ENCODE measurements at regions not wholly inside any gene's neighbourhood (a gene's known extent, or its start where the extent isn't known, plus 50 kb on each side); places are given as distances from the start of the nearest gene placed in this dataset.

DNA sequence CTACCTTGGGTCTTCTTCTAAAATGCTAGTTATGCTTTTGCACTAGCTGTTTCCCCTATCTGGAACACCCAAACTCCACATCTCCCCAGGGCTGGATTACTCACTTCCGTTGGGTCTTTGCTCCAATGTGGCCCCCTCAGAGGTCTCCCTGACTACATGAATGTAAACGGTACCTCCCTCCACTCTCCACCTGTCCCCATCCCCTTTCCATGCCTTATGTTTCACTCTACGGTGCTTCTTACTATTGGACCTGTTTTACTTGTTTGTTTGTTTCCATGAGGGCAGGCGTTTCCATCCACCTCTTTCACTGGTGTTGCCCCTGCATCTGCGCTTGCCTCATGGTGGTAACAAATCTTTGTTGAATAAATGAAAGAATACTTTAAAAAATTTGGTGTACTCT, 256.4 kb downstream of the SNAPC1 start (continued):
- TF ChIP-seq, protein P1, sequence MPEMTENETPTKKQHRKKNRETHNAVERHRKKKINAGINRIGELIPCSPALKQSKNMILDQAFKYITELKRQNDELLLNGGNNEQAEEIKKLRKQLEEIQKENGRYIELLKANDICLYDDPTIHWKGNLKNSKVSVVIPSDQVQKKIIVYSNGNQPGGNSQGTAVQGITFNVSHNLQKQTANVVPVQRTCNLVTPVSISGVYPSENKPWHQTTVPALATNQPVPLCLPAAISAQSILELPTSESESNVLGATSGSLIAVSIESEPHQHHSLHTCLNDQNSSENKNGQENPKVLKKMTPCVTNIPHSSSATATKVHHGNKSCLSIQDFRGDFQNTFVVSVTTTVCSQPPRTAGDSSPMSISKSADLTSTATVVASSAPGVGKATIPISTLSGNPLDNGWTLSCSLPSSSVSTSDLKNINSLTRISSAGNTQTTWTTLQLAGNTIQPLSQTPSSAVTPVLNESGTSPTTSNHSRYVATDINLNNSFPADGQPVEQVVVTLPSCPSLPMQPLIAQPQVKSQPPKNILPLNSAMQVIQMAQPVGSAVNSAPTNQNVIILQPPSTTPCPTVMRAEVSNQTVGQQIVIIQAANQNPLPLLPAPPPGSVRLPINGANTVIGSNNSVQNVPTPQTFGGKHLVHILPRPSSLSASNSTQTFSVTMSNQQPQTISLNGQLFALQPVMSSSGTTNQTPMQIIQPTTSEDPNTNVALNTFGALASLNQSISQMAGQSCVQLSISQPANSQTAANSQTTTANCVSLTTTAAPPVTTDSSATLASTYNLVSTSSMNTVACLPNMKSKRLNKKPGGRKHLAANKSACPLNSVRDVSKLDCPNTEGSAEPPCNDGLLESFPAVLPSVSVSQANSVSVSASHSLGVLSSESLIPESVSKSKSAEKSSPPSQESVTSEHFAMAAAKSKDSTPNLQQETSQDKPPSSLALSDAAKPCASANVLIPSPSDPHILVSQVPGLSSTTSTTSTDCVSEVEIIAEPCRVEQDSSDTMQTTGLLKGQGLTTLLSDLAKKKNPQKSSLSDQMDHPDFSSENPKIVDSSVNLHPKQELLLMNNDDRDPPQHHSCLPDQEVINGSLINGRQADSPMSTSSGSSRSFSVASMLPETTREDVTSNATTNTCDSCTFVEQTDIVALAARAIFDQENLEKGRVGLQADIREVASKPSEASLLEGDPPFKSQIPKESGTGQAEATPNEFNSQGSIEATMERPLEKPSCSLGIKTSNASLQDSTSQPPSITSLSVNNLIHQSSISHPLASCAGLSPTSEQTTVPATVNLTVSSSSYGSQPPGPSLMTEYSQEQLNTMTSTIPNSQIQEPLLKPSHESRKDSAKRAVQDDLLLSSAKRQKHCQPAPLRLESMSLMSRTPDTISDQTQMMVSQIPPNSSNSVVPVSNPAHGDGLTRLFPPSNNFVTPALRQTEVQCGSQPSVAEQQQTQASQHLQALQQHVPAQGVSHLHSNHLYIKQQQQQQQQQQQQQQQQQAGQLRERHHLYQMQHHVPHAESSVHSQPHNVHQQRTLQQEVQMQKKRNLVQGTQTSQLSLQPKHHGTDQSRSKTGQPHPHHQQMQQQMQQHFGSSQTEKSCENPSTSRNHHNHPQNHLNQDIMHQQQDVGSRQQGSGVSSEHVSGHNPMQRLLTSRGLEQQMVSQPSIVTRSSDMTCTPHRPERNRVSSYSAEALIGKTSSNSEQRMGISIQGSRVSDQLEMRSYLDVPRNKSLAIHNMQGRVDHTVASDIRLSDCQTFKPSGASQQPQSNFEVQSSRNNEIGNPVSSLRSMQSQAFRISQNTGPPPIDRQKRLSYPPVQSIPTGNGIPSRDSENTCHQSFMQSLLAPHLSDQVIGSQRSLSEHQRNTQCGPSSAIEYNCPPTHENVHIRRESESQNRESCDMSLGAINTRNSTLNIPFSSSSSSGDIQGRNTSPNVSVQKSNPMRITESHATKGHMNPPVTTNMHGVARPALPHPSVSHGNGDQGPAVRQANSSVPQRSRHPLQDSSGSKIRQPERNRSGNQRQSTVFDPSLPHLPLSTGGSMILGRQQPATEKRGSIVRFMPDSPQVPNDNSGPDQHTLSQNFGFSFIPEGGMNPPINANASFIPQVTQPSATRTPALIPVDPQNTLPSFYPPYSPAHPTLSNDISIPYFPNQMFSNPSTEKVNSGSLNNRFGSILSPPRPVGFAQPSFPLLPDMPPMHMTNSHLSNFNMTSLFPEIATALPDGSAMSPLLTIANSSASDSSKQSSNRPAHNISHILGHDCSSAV (CRISPR knock-in tag; IDR thresholded peaks at IDR 0.05; ENCODE audit: borderline replicate concordance), result no peak
- TF ChIP-seq, protein P2, sequence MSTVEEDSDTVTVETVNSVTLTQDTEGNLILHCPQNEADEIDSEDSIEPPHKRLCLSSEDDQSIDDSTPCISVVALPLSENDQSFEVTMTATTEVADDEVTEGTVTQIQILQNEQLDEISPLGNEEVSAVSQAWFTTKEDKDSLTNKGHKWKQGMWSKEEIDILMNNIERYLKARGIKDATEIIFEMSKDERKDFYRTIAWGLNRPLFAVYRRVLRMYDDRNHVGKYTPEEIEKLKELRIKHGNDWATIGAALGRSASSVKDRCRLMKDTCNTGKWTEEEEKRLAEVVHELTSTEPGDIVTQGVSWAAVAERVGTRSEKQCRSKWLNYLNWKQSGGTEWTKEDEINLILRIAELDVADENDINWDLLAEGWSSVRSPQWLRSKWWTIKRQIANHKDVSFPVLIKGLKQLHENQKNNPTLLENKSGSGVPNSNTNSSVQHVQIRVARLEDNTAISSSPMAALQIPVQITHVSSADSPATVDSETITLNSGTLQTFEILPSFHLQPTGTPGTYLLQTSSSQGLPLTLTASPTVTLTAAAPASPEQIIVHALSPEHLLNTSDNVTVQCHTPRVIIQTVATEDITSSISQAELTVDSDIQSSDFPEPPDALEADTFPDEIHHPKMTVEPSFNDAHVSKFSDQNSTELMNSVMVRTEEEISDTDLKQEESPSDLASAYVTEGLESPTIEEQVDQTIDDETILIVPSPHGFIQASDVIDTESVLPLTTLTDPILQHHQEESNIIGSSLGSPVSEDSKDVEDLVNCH (CRISPR knock-in tag; IDR thresholded peaks at IDR 0.05), result no peak
- TF ChIP-seq ZNF33B (CRISPR knock-in tag; IDR thresholded peaks at IDR 0.05) (no peak), TRIM22 (IDR thresholded peaks at IDR 0.05) (no peak), RARA (CRISPR knock-in tag; IDR thresholded peaks at IDR 0.05) (no peak), HOXA9 (CRISPR knock-in tag; IDR thresholded peaks at IDR 0.05; ENCODE audit: borderline replicate concordance) (no peak), ZNF24 (IDR thresholded peaks at IDR 0.05) (no peak), AGO1 (IDR thresholded peaks at IDR 0.05; ENCODE audit: low read depth, low read length, poor library complexity, severe bottlenecking) (no peak), HMGXB3 (CRISPR knock-in tag; IDR thresholded peaks at IDR 0.05; ENCODE audit: borderline replicate concordance) (no peak), ZNF430 (CRISPR knock-in tag; IDR thresholded peaks at IDR 0.05) (no peak)

Measured in HepG2 (cell line).